GM12878 (cell line): ENCODE measurements at regions not wholly inside any gene's neighbourhood (a gene's known extent, or its start where the extent isn't known, plus 50 kb on each side); places are given as distances from the start of the nearest gene placed in this dataset.

Experiments
- ATAC-seq: fragments of 200-7000 bp; cut with Tn5 transposase; 3 replicates; pipeline ENCODE4 v1.9.1; 2020; ENCODE audit warnings: mild to moderate bottlenecking, moderate library complexity
- BruUV-seq: library from RNA; stranded (reverse); fragments of 400-500 nt; replicated peaks from 2 replicates; lab custom pipeline; 2021; lab: Mats Ljungman, UMichigan
- CTCF ChIA-PET: fragments of 300-600 bp; sonication (Branson Sonifier 250); formaldehyde crosslinking; extraction: SDS; loops from one replicate; lab custom pipeline; 2021; ENCODE audit warnings: inconsistent platforms; lab: Yijun Ruan, JAX
- POLR2A ChIA-PET: fragments of 350-600 bp; formaldehyde crosslinking; extraction: SDS; loops from one replicate; lab custom pipeline; 2021; ENCODE audit warnings: inconsistent platforms; lab: Charles Lee
- RAD21 ChIA-PET: fragments of 300-600 bp; sonication (Branson Sonifier 250); formaldehyde crosslinking; loops from one replicate; lab custom pipeline; 2023; ENCODE audit warnings: antibody characterized with exemption; ENCODE audit not compliant: unreplicated experiment; lab: Charles Lee
- SMC1A ChIA-PET: fragments of 300-600 bp; sonication (Branson Sonifier 250); formaldehyde crosslinking; loops from one replicate; lab custom pipeline; 2023; ENCODE audit not compliant: unreplicated experiment, uncharacterized antibody; lab: Charles Lee
- DNase-seq: peaks from one replicate; pipeline ENCODE4 v3.0.0-alpha.2; 2011; ENCODE audit warnings: low read depth, low spot score
- FAIRE-seq: peaks from 3 replicates; lab custom pipeline; 2011; peaks lifted over from hg19 to GRCh38; lab: Jason Lieb, UNC
- H2AFZ ChIP-seq: 2 replicates; pipeline ENCODE4 v1.6.0; 2011; ENCODE audit warnings: low read depth, low read length, control low read depth; ENCODE audit not compliant: control insufficient read depth
- H3K27ac ChIP-seq: 2 replicates; pipeline ENCODE4 v1.5.1; 2011; ENCODE audit warnings: control low read depth; ENCODE audit not compliant: control insufficient read depth, insufficient read depth
- H3K27me3 ChIP-seq, 2 experiments: replicated peaks in 1 of 2; 2 replicates each; pipeline versions ENCODE4 v1.6.0 to v1.6.1; 2011; ENCODE audit warnings: low read length in 1 of 2; ENCODE audit not compliant: control insufficient read depth in 2 of 2, insufficient read depth in 2 of 2
- H3K36me3 ChIP-seq, 2 experiments: 2 replicates each; pipeline ENCODE4 v1.5.1; 2011; ENCODE audit warnings: low read length in 1 of 2; ENCODE audit not compliant: control insufficient read depth in 2 of 2, insufficient read depth in 2 of 2
- H3K4me1 ChIP-seq: 2 replicates; pipeline ENCODE4 v1.6.1; 2011; ENCODE audit warnings: mild to moderate bottlenecking, low read length, moderate library complexity, mixed read lengths; ENCODE audit not compliant: control insufficient read depth, insufficient read depth
- H3K4me2 ChIP-seq: 2 replicates; pipeline ENCODE4 v1.6.0; 2011; ENCODE audit warnings: control low read depth; ENCODE audit not compliant: control insufficient read depth, insufficient read depth
- H3K4me3 ChIP-seq: fragments of 200-600 bp; sonication (generic); 2 replicates; pipeline ENCODE4 v1.5.1; 2016
- H3K79me2 ChIP-seq: 2 replicates; pipeline ENCODE4 v1.6.0; 2011; ENCODE audit warnings: low read length; ENCODE audit not compliant: control insufficient read depth, insufficient read depth
- H3K9ac ChIP-seq: 2 replicates; pipeline ENCODE4 v1.8.0; 2011; ENCODE audit warnings: low read length, control low read depth, mixed read lengths; ENCODE audit not compliant: control insufficient read depth, insufficient read depth
- H3K9me3 ChIP-seq: replicated peaks from 3 replicates; pipeline ENCODE4 v1.5.1; 2011; ENCODE audit warnings: mild to moderate bottlenecking, low read length; ENCODE audit not compliant: control insufficient read depth, insufficient read depth
- H4K20me1 ChIP-seq: 2 replicates; pipeline ENCODE4 v1.6.0; 2011; ENCODE audit not compliant: control insufficient read depth, insufficient read depth
- BRCA1 ChIP-seq: IDR thresholded peaks from 2 replicates; pipeline ENCODE4 v1.6.1; 2011; ENCODE audit warnings: low read depth, low read length, improper control_type of control experiment
- CREB1 ChIP-seq: IDR thresholded peaks from 2 replicates; pipeline ENCODE4 v1.6.1; 2012; ENCODE audit warnings: low read depth, mild to moderate bottlenecking, inconsistent platforms
- HDAC2 ChIP-seq: fragments of 200-600 bp; sonication (generic); IDR thresholded peaks from 2 replicates; pipeline ENCODE4 v1.6.1; 2017
- HDAC6 ChIP-seq: fragments of 200-600 bp; sonication (generic); IDR thresholded peaks from one replicate; pipeline ENCODE4 v1.8.0; 2017; ENCODE audit warnings: antibody characterized with exemption; ENCODE audit not compliant: unreplicated experiment
- HSF1 ChIP-seq: fragments of 150-350 bp; IDR thresholded peaks from 2 replicates; pipeline ENCODE4 v1.6.1; 2014; ENCODE audit warnings: mild to moderate bottlenecking, low read depth, low read length
- MLLT1 ChIP-seq: fragments of 450-650 bp; IDR thresholded peaks from 2 replicates; pipeline ENCODE4 v1.6.1; 2016; ENCODE audit warnings: mild to moderate bottlenecking
- RAD21 ChIP-seq: IDR thresholded peaks from 2 replicates; pipeline ENCODE4 v1.6.1; 2011; ENCODE audit warnings: mild to moderate bottlenecking, low read depth, low read length, moderate library complexity; ENCODE audit not compliant: insufficient read depth
- RCOR1 ChIP-seq: conservative IDR thresholded peaks from 2 replicates; pipeline ENCODE4 v1.6.1; 2012; ENCODE audit warnings: low read depth, low read length, improper control_type of control experiment
- SKIL ChIP-seq: fragments of 450-650 bp; IDR thresholded peaks from 2 replicates; pipeline ENCODE4 v1.6.1; 2017; ENCODE audit warnings: mild to moderate bottlenecking, low read depth, inconsistent platforms; ENCODE audit not compliant: poor library complexity, severe bottlenecking
- STAT1 ChIP-seq: fragments of 450-650 bp; conservative IDR thresholded peaks from 2 replicates; pipeline ENCODE4 v1.6.1; 2014; ENCODE audit warnings: antibody characterized with exemption, mild to moderate bottlenecking
- TCF12 ChIP-seq: IDR thresholded peaks from 2 replicates; pipeline ENCODE4 v1.6.1; 2011; ENCODE audit warnings: low read depth, mild to moderate bottlenecking, low read length
- TCF3 ChIP-seq: IDR thresholded peaks from 2 replicates; pipeline ENCODE4 v1.6.1; 2012; ENCODE audit warnings: low read depth, mild to moderate bottlenecking, low read length, borderline replicate concordance; ENCODE audit not compliant: insufficient read depth
- TCF7 ChIP-seq: IDR thresholded peaks from 2 replicates; pipeline ENCODE4 v1.6.1; 2014; ENCODE audit warnings: antibody characterized with exemption, borderline replicate concordance
- WGBS: methylation state at CpG from one replicate; pipeline ENCODE4 v1.1.6; 2016; ENCODE audit warnings: low lambda C conversion rate; ENCODE audit not compliant: insufficient replicate concordance, insufficient coverage; ENCODE audit errors: missing lambda C conversion rate; 5-methylcytosine and 5-hydroxymethylcytosine counted together
- in situ Hi-C: fragments of 300-500 bp; cut with MboI; formaldehyde crosslinking; loops from 9 replicates; pipeline ENCODE4 v1.14.3; 2018; ENCODE audit warnings: mixed read lengths
- intact Hi-C: fragments of 100-400 bp; cut with micrococcal nuclease; formaldehyde crosslinking; loops from one replicate; pipeline ENCODE4 v1.14.2; 2022; ENCODE audit not compliant: unreplicated experiment

GRCh38 chr4:170272959-170273358 is 183.2 kb upstream of the AADAT start:
- POLR2A ChIA-PET = no interaction called here
- no peaks in the 10 kb centered on the region for H4K20me1 ChIP-seq
- no peak overlapping the region for H3K27ac ChIP-seq
- ATAC-seq (no peak), FAIRE-seq (no peak), DNase-seq (no peak)
- WGBS = 25% methylated on average over 4 of the region's 4 CpGs
- H3K4me3 ChIP-seq = no peak overlapping the region
- no TSS peak for BruUV-seq
- RAD21 ChIA-PET = no interaction called here
- TF ChIP-seq RCOR1 = no peak
- no peak for TF ChIP-seq TCF12
- TF ChIP-seq HDAC2 = no peak
- TF ChIP-seq TCF7 = no peak
- TF ChIP-seq HDAC6 = no peak
- TF ChIP-seq HSF1 = no peak
- TF ChIP-seq SKIL = no peak
- no peak for TF ChIP-seq TCF3
- TF ChIP-seq RAD21 = no peak
- TF ChIP-seq BRCA1 = no peak
- TF ChIP-seq MLLT1 = no peak
- TF ChIP-seq CREB1 = no peak
- no peak for TF ChIP-seq STAT1
- no peak overlapping the region for H2AFZ ChIP-seq
- CTCF ChIA-PET = interaction anchor here (2.2 to 7.7 kb wide), 2 partner anchors 13 to 102 kb away, joined by 6 to 99 read pairs; no protein-coding TSS in a partner anchor
- no peak overlapping the region for H3K9ac ChIP-seq
- SMC1A ChIA-PET = interaction anchor here (1.4 to 1.9 kb wide), 2 partner anchors 13 to 64 kb away, joined by 8 to 13 read pairs; no protein-coding TSS in a partner anchor
- H3K79me2 ChIP-seq = no peaks in the 10 kb centered on the region
- no peaks in the 10 kb centered on the region; the same call in 2 of the 3 replicates for H3K9me3 ChIP-seq
- H3K4me2 ChIP-seq = no peak overlapping the region
- no peaks in the 10 kb centered on the region for H3K36me3 ChIP-seq
- no peaks in the 10 kb centered on the region for H3K27me3 ChIP-seq
- H3K4me1 ChIP-seq = no peaks in the 10 kb centered on the region
- in situ Hi-C loops = no loop called here
- intact Hi-C loops = loop anchor here (2.0 kb wide), 1 partner anchor 64 kb away; no protein-coding TSS in a partner anchor
